ENCODE measurements at regions not wholly inside any gene's neighbourhood (a gene's known extent, or its start where the extent isn't known, plus 50 kb on each side); places are given as distances from the start of the nearest gene placed in this dataset.
"Not testable (repeated sequence)": the region's sequence is repeated elsewhere in the genome, so short reads cannot be mapped to it uniquely, and the experiment has no call there.

GRCh38 chr10:15921423-15921945, 61.2 kb upstream of the MINDY3 start:
- DNase-seq (ENCODE audit: low spot score): not testable (repeated sequence)

DNA sequence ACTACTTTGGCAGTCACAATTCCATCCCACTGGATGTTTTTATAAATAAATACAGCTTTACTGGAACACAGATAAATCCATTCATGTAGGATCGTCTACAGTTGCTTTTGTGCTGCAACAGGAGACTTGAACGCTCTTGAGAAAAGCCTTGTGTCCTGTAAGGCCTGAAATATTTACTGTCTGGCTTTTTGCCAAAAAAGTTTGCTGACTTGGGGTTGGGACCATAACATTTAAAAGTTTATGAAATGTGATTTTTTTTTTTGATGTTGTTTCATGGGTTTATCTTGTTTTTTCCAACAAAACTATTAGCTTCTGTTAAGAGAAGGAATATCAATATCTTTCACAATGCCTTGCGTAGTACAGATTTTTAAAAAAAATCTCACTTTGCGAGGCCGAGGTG, 71.1 kb upstream of the MINDY3 start:
- no peak for DNase-seq (ENCODE audit: low spot score)

DNA sequence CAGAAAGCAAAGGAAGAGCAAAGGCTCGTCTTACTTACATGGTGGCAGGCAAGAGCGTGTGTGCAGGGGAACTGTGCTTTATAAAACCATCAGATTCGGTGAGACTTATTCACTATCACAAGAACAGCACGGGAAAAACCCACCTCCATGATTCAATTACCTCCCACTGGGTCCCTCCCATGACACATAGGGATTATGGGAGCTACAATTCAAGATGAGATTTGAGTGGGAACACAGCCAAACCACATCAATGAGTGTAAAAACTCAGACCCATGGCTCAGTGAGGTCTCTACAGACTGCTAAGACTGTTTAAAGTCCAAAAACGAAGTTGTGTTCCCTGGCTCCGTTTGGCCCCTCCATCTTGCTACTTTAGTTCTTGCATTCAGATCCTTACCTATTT, 79.2 kb upstream of the MINDY3 start:
- DNase-seq (ENCODE audit: low spot score): not testable (repeated sequence)

GRCh38 chr10:15943426-15943825, 83.1 kb upstream of the MINDY3 start:
- no peak for DNase-seq (ENCODE audit: low spot score)

DNA sequence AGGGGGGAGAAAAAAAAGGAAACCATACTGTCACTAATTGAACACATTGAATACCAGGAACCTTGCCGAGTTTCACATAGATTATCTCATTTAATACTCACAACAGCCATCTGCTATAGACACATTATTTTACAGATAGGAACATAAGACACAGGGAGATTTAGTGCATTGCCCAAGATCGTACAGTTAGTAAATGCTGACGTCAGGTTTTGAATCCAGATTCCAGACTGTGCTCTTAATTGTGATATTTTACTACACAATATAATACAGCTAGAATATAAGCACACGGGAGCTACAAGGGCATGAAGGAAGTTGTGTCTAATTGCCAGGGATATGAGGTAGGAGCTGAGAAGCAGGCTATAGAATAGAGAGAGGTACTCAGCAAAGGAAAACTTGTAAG, 93.9 kb upstream of the MINDY3 start:
- DNase-seq (ENCODE audit: low spot score): no peak

DNA sequence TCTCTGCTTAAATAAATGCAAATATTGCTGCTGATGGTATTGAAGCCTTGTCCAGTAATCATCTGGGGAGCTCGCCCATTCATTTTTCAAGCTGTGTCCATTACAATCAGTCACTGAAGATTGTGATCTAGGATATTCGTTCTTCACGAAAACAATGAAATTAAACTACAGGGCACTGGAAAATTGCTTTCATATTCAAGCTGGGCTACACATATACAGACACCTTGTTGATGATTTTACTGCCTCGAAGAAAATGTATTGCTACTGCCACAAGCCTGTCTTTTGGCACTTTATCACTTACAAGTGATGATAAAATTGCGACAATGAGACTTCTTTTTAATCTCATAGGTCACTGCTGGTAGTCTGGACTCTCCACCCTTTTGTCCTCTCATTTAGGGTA, 100.0 kb upstream of the MINDY3 start:
- DNase-seq (ENCODE audit: low spot score): no peak

GRCh38 chr10:15972736-15973135, 112.4 kb upstream of the MINDY3 start:
- not testable (repeated sequence) for DNase-seq (ENCODE audit: low spot score)

DNA sequence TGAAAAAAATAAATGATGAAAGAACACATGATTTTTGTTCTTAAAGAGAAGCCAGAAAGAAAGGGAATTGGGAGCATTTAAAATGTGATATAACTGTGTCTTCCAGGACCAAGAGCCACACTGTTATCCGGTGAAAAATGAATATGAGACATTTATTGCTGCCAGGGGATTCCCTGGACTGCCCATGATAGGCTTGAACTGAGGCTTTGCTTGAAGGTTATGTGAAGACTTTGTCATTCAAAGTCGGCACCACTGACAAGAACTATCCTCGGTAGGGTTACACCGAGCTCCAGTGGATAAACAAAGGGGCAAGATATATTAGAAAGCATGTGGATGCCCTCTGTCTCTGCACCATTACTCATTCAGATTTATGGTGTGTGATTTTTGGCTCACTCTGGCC, 125.4 kb upstream of the MINDY3 start:
- DNase-seq (ENCODE audit: low spot score): no peak

DNA sequence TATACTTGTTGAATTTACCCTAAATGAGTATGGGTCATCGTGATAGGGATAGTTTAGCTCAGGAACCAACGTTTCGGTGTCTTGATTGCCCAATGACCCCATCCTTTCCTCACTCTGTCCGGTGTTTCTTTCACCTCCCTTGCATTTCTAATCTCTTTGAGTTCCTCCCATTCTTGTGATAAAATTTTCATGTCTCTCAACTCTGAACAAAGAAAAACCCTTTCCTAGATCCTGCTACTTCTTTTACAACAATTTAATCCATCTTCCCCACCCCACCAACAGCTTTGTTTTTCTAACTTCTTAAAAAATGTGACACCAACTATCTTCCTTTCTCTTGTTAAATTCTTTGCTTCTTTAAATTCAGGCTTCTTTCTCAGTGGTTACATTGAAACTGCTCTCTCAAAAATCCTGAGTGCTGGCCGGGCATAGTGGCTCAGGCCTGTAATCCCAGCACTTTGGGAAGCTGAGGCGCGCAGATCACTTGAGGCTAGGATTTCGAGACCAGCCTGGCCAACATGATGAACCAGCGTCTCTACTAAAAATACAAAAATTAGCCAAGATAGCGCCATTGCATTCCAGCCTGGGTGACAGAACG, 130.3 kb upstream of the MINDY3 start:
- DNase-seq (ENCODE audit: low spot score): no peak

GRCh38 chr10:15997313-15997712, 137.0 kb upstream of the MINDY3 start:
- DNase-seq (ENCODE audit: low spot score): no peak

DNA sequence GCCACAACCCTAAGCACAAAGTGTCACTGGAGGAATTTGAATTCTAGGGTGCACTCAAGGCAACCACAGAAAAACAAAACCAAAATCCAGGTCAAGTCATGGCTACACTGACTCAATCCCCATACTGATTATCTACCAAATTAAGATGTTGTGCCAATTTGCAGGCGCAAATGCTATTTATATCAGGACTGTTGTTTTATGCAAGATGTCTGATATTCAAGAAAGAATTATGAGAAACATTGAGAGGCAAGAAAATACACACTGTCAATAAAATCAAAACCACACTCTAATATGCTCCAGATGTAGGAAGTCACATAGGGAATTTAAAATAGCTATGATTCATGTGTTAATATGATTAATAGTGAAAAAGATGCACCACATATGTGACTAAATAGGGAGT, 141.3 kb upstream of the MINDY3 start:
- DNase-seq (ENCODE audit: low spot score): no peak

- no peak for DNase-seq (ENCODE audit: low spot score)
These were observed 149.5 kb upstream of the MINDY3 start for GRCh38 chr10:16009785-16010184.

DNA sequence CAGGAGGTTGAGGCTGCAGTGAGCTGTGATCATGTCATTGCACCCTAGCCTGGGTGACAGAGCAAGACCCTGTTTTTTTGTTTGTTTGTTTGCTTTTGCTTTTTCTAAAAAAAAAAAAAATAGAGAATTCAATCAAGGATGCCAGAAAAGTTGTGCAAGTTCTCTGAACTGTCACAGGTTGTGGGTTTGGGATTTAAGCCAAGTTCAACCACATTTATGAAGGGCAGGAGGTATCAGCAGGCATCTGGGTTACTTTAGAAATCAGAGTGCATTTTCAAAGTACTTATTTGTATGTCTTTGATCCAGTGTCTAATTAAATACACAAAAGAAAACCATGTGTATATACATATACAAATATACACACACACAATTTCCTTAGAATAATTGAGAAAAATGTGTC, 151.2 kb upstream of the MINDY3 start:
- no peak for DNase-seq (ENCODE audit: low spot score)

GRCh38 chr10:16014469-16014868, 154.2 kb upstream of the MINDY3 start:
- DNase-seq (ENCODE audit: low spot score): no peak

- DNase-seq (ENCODE audit: low spot score): no peak
These were observed 156.4 kb upstream of the MINDY3 start for GRCh38 chr10:16016688-16017087.

- no peak for DNase-seq (ENCODE audit: low spot score)
These were observed 160.5 kb upstream of the MINDY3 start for GRCh38 chr10:16020836-16021235.

GRCh38 chr10:16026832-16027231, 166.5 kb upstream of the MINDY3 start:
- not testable (repeated sequence) for DNase-seq (ENCODE audit: low spot score)

GRCh38 chr10:16030562-16030961, 170.3 kb upstream of the MINDY3 start:
- no peak for DNase-seq (ENCODE audit: low spot score)

GRCh38 chr10:16049050-16049449, 188.7 kb upstream of the MINDY3 start:
- DNase-seq (ENCODE audit: low spot score): no peak

DNA sequence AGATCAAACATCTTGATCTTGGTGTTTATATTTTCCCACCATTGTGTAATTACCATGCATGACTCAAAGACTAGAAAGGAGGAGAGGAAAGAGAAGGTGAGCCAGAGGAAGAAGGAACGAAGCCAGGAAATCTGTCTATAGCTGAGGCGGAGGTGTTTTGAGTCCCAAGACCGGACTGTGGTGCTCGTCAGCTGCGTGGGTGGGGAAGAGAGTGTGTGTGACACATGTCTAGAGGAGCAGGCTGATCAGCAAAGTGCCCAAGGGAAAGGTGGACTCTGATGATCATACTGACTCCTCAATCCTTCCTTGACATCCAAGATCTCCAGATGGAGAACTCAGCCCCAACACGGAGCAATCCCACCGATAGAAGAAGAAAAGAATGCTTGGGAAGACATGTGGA, 189.5 kb upstream of the MINDY3 start:
- no peak for DNase-seq (ENCODE audit: low spot score)

DNA sequence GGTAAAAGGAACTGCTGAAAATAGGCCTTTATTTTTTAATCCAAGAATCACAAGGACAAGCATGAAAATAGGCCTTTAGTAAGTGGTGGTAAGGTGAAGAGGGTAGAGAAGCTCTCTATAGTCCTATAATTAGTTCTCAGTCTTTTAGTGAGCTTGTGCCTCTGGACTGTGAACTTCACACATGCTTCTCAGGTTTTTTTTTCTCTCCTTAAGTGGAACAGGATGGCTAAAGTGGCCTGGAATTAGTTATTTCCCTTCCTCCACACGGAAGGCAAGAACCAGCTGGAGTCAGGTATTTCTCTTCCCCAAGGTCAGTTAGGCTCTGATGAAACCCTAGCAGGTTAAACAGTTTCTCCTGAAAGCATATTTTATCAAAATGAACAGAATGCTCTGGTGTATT, 203.0 kb upstream of the MINDY3 start:
- DNase-seq (ENCODE audit: low spot score): no peak

- DNase-seq (ENCODE audit: low spot score): not testable (repeated sequence)
These were observed 223.2 kb upstream of the MINDY3 start for GRCh38 chr10:16083551-16083950.

DNA sequence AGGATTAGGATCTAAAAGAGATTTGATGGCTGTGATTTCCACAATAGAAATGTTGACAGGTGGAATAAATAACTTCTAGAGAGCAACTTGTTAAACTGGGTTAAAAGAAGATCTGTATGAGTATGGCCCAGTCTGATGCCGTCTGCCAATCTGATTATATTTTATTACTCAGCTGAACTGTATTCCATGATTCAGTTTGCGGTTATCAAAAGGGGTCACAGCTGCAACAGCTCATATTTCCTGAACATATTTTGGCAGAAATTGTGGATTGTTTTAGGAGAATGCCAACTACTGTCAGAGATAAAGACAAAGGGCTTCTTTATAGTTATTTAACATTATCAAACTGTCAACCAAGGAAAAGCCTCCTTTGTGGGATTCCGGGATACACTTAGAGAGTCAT, 244.8 kb upstream of the MINDY3 start:
- no peak for DNase-seq (ENCODE audit: low spot score)
